ENCODE measurements at regions not wholly inside any gene's neighbourhood (a gene's known extent, or its start where the extent isn't known, plus 50 kb on each side); places are given as distances from the start of the nearest gene placed in this dataset.
"Not testable (repeated sequence)": the region's sequence is repeated elsewhere in the genome, so short reads cannot be mapped to it uniquely, and the experiment has no call there.

DNA sequence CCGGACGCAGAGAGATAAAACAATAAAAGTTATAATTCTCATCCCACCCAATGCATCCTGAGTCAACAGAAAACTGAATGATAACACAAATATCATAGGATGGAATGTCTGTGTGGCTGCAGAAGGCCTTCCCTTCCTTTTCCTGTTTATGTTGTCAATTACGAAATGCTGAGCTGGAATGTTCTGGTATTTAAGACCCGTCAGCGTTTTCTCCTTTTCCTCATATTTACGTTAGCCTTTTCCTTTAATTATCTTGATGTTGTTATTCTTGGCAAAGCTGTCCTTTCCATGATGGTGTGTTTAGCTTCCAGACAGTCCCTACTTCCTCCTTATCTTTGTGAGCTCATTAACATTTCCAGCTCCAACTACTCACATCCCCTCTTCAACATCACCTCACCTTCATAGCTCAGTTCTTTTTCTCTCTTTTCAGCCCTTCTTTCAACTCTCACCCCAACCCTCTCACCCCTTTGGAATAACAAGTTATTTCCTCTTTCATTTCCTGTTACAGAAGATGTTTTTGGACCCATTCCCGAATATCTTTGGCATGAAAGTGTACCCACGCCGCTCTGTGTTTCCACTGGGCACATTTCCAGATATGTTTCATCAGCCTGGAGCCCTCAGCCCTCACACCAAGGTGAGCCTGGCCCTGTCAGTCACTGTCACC, 221.6 kb downstream of the NR2F1-AS1 start:
- DNase-seq: no peak

DNA sequence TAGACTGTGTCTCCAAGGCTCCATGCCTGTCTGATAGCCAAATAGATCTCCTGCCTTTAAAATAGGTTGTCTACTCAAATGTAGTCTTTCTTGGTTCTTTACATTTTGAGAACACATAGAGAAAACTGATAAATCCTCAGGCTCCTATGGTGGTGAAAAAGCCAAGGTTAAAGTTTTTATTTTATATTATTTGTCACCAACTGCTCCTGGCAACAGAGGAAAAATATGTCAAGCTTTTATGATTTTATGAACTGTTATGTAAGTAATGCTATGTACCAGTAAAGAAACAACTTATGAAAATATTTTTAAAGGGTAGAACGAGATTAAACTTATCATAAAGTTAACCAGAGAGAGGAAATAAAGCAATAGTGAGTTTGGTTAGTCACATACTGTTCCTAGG, 222.8 kb downstream of the NR2F1-AS1 start:
- no peak for DNase-seq

DNA sequence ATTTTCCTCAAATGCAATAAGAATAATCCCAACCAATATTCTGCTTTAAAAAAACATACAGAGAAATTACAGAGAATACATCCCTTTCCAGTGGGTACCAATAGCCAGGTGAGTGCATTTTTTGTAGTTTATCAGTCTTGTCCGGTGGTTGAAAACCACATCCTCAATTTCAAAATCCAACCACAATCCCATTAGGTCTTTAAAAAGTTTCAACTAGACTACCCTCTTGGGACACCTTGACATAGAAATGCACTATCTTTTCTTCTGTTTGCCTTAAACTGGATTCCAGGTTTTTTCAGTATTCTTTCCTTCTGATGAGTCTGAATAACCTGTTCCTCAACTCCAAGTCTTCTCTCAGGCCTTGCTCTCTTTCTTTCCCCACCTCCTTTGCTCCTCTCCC, 223.3 kb downstream of the NR2F1-AS1 start:
- DNase-seq: no peak

DNA sequence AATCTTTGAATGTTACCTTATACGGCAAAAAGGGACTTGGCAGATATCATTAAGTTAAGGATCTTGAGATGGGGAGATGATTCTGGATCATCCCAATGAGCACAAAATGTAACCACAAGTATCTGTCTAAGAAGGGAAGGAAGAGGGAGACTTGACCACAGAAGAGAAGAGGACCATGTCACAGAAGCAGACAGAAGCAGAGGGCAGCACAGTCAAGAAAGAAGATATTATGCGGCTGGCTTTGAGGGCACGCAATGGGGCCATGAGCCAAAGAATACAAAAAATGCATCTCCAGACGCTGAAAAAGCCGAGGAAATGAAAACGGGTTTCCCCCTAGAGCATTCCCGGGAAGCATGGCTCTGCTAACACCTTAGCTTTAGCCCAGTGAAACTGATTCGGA, 225.3 kb downstream of the NR2F1-AS1 start:
- DNase-seq: no peak

DNA sequence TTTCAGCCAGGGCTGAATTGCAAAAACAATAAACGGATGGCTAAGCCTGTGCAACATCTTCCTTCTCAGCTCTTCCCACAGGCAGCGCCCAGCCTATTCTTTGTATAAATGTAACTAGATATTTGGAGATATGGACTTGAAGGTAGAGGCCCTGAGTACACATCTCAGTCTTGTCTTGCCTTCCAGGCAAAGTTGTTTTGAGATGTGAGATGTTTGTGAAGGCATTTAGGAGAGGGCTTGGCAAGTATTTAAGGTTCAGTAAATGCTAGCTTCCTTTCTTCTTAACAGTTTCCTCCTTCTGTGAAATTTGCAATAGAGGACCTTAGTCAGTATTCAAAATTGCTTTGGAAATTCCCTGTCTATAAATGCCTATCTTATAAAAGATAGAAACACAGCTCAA, 228.8 kb downstream of the NR2F1-AS1 start:
- no peak for DNase-seq

DNA sequence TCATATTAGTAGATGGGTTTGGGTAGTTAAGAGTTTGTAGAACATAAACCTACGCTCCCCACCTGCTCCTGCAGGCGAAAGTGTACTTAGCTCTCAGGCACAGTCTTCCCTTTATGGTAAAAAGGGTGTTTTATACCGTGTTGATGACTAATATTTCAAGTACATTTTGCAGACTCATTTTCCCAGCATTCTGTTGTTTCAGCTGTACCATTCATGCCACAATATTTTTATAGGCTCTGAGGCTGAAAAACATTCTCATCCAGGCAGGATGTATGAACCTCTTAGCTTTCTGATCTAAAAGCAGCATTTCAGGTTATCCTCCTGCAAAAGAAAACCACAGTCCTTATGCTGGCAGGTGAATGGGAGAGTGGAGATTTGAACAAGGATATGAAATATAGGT, 231.4 kb downstream of the NR2F1-AS1 start:
- no peak for DNase-seq

DNA sequence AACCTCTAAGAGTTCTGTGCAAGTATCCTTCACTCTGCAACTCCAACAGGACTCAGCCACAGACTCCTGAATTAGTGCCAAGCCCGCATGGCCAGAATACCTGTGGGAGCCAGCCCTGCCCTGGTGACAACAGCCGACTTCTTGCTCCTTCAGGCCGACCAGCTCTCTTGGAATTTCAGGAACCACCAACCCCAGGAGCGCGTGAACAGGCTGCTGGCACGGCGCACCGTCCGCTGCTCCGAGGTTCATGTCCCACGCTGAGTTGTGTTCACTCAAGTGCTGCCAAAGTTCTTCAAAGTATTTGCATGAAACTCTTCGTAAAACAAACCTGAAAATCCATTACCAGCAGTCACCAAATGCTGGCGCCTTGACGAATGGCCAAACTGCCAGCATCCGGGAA, 232.8 kb downstream of the NR2F1-AS1 start:
- no peak for DNase-seq

DNA sequence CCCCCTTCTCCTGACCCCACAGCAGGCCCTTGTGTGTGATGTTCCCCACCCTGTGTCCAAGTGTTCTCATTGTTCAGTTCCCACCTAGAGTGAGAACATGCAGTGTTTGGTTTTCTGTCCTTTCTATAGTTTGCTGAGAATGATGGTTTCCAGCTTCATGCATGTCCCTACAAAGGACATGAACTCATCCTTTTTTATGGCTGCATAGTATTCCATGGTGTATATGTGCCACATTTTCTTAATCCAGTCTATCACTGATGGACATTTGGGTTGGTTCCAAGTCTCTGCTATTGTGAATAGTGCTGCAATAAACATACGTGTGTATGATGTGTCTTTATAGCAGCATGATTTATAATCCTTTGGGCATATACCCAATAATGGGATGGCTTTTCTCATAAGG, 234.2 kb downstream of the NR2F1-AS1 start:
- not testable (repeated sequence) for DNase-seq

DNA sequence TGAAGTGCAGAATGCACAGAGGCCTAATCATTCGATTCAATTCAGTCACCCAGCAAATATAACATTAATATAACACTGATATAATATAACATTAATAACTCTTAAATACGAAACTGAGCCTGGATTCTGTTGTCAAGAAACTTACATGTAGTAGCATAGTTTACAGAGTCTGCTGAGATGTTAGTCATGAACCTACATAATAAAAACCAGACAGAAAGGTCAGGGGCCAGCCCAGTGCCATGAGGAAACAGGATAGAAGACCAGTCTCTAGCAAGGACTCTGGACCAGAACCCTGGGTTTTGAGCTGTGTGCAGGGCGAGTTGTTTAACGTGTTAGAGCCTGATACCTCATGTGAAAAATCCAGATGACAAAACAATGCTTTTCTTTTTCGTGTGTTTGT, 234.7 kb downstream of the NR2F1-AS1 start:
- DNase-seq: no peak

DNA sequence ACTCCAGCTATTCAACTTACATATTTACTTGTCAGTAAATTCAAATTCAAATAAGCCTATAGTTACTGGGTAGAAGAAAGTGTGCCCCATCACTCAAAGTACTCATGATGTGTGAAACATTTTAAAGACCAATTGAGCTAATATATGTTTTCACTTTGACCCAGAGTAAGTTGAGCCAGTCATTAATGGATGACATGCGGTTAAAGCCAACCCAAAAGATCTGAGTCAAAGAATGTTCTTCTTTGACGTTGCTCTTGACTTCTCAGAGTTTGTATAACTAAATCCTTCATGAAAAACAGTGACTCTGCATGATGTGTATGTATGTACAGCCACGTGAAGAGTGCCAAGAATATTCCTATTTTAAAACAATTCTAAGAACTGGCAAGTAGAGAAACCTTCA, 237.4 kb downstream of the NR2F1-AS1 start:
- no peak for DNase-seq

DNA sequence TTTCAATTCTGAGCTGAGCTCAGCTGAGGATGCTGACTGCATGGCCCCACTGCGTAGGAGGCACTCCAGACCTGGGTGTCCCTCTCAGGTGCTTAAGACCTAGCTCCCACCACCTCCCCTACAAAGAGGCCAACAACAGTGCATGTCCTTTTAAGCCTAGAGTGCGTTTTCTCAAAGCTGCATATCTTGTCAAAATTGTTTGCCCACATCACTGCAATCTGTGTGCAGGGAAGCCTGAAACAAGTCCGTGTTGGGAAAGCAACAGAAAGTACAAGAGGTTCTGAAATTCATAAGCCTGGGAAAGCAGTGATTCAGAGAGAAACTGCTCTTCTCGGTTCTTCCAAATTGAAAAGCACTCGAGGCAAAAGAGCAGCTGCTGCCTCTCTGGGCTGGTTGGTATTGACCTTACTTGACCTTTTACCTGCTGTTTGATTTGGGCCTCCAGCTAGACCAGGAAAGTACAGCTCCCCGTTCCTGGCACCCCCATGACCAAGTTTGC, 238.4 kb downstream of the NR2F1-AS1 start:
- DNase-seq: no peak

DNA sequence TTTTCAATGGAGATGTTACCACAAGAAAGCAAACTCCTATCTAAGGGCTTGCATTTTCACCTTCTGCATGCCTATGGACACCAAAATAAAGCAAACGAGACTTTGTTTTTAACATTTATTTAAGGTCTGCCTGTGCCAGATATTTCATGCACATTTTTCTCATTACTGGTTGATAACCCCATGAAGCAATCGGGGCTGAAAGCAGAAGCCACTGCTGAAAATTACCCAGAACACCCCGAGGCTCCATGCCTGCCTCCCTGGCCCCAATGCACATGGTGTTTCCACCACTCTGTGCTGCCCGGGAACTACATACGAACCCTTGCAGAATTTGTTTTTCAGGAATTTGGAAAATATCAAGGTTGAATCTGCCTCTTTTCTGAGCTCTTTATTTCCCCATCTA, 240.1 kb downstream of the NR2F1-AS1 start:
- no peak for DNase-seq

DNA sequence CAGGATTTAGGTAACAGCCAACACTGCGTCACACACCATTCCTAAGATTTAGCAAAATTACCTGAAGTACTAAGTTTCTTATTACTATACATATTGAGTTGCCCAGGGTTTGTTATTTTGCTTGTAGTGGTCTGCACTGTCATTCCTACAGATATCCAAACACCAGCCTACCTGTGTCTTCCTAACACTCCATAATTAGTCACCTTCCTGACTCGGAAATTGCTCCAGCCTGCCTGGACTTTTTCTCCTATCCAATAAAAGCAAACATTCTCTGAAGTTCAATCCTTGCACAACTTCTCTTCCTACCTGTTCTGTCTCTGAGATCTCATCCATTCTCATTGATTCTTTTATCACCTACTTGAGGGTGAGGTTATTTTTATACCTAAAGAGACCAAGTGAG, 243.9 kb downstream of the NR2F1-AS1 start:
- DNase-seq: no peak

DNA sequence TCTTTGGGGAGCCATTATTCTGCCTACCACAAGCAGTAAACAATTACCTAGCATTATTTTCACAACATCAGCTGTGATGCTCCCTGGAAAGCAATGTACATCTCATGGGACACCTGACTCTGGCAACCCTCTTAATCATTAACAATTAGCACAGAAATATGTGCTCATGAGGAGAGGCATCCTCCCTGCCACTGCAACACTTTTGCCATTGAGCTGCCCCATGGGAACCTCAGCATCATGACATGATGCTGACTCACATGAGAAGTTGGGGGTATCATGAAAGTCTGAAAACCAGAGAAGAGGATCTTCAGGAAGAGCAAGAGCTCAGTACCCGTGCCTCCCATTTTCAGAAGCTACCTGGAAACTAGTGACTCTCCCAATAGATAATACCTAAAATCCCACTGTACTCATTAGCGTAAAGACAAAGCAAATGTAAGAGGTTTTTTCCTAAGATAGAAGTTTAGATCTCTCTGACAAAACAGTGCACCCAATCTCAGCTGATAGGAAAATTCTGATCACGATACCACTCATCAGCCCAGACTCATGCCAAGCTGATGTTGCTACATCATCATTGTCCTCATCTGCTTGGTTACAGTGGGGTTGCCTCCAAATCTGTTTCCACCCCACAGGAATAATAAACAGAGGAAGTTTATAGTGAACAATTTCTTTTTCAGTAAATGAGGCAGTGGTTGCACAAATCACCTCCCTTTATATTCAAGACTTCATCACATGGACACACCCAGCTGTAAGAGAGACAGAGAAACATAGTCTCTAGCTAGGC, 244.5 kb downstream of the NR2F1-AS1 start:
- DNase-seq: no peak

DNA sequence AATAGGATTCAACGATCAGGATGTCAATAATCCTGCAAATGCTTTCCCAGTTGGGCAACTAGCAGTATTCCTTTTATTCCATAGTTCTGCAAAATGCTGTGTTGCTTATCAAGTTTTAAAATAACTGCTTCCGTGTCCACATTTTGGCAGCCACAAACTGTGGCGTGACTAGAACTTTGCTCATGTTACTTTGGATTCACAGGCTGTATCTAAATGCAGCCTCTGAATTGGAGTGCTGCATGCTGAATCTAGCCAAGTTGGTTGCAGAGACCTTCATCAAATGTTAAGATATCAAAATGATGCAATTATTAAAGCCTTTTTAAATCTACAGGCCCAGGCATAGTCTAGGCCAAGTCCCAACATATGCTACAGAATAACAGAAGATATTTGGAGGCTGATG, 249.2 kb downstream of the NR2F1-AS1 start:
- no peak for DNase-seq

DNA sequence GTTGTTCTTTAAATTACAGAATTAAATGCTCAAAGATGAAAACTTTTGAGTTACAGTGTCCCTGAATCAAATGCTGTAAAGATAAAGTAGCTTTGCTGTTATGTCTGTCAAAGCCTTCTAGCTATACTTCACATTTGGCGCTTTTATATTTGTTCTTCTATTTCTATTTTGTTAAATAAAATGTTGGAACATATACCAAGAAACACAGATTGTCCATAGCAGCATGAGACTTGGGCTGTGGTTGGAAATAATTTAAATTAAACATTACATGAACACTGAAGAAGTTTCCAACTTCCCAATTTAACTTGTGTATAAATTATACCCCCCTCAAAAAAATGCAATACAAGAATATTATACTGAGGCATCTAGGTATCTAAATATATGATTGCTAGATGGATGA, 249.8 kb downstream of the NR2F1-AS1 start:
- DNase-seq: no peak

DNA sequence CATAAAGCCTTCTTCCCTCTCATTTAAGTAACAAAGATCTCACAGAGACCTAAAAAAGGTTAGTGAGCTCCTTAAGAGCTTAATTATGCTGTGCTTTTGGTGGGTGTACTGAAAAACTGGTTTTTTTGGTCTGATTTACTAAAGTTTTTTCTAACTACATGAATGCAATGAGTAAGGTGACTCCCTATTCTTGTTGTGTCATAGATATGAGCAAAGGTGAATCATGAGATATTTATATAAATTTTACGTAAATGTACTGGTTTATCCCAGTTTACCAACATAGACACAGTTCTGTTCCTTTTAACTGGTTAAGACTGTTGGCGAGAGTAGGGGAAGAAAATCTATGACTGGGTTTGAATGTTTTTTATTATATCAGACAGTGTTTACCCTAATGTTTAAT, 250.5 kb downstream of the NR2F1-AS1 start:
- DNase-seq: no peak

DNA sequence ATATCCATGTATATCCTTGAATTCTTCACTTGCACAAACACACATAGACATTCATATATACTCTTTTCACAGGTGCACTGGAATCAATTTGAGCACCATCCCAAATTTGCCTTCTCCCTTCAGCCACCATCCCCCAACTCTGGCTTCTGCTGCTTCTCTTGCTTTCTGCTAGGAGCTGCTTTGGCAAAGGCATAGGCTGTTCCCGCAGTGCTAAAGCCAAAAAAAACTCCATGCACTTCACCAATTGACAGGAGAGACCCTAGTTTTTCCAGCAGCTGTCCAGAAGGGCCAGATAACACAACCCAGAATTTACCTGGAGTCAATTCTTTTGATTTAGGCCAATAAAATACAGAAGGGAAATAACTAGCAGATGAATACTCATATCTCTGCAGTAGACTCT, 251.3 kb downstream of the NR2F1-AS1 start:
- no peak for DNase-seq

DNA sequence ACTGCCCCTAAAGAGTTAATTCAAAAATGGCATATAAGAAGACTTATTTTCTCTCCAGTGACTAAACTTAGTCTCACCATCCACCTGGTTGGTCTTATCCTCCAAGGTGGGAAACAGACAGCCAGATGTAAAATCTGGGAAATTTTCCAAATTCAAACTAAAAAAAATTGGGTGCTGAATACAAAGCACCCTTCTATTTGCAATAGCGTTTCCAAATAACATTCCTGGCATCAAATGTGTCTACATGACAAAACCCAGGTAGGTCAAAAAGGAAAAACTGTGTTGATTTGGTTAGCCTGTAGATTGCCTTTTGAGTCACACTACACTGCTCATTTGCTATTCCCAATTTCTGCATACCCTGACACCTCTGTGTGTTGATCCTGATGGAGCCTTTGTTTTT, 252.2 kb downstream of the NR2F1-AS1 start:
- no peak for DNase-seq

DNA sequence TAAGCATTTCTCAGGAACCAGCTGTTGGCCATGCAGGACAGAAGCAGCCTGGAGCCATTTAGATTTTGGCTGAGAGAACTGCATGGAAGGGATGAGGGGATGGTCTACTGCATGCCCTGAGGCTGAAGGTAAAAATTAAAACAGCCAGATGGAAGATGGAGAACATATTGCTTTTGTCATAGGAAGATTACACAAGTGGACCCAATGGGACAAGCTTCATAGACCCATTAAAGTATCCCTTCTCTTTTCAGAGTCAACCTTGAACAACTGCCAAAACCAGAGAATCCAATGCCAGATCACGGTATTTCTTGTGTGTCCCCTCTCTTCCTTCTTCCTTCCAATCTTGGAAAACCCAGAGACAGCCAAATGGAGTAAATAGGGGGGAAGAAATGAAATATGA, 253.4 kb downstream of the NR2F1-AS1 start:
- no peak for DNase-seq

DNA sequence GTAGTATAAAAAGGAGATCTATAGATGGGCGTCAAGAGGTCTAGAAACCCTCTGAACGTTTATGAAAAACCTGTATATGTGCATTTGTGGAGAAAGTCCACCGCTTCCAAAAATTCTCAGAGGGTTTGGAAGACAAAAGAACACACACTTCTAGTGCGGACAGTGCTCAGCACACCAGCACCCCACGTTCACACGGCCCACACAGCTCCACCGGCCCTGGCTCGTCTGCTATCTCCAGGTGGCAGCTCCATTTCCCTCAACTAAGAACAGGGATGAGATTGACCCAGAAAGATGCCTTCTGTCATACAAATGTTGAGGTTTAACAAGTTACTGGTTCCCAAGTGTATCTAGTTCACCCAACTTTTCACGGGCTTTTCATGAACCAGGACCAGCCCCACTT, 255.1 kb downstream of the NR2F1-AS1 start:
- DNase-seq: no peak

DNA sequence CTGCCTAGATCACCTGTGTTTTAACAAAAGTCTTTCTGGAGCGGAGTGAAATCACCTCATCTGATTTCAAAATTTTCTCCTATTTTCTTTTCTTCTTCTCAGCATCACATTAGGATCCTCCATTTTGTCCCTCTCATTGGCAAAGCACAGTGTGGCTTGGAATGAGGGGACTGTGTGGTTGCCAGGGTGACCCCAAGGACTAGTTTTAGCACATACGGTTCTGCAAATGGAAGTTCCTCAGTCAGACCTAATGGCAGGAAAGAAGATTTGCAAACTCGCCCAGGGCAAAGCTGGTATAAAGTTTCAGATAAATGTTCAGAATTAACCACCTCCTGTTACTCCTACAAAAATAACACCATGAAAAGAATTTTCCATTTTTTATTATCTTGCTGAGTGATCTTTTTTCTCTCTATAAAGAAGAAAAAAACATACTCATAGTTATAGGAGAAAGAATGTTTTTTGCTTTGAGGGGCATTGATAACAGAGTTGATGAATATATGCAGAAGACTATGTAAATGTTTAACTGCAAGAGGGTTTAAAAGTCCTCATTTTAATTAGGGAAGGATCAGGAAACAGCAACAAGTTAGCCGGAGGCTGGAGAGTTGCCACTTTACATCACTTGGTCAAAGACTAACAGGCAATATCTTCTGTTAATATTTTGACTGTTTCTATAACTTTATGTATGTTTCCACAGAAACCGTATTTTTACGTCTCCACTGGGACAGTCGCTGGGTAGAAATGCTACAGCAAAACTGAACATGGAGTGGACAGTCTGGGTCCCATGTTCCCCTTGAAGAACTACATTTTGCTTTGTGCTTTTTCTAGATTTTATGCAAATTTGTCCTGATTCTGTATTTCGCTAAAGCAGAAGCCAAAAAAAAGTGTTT, 257.8 kb downstream of the NR2F1-AS1 start:
- no peak for DNase-seq

DNA sequence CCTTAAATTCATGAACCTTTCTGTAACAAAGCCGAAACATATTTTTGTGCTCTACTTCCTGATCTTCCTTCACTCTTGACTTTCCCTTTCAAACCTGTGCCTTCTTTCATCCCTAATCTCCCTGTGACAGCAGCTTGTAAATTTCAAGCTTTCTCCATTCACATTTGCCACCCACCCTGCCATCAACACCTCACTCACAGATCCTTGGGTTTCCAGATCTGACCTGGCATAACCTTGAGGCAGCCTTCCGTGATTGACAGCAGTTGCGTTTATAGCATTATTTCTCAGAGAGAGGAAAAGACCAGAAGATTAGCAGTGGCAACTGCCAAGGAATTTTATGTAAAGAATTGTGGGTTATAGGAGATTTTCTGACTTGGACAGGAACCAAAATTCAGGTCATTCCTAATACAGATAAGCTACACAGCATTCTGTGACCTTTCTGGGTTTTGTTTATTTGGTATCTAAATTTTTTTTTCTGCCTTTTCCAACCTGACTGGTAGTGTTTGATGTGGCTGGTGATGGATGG, 260.0 kb downstream of the NR2F1-AS1 start:
- DNase-seq: no peak
